ENCODE measurements at regions not wholly inside any gene's neighbourhood (a gene's known extent, or its start where the extent isn't known, plus 50 kb on each side); places are given as distances from the start of the nearest gene placed in this dataset.
A peak's percentile ranks its signal among the peaks of the same experiment; 100 is the strongest.

DNA sequence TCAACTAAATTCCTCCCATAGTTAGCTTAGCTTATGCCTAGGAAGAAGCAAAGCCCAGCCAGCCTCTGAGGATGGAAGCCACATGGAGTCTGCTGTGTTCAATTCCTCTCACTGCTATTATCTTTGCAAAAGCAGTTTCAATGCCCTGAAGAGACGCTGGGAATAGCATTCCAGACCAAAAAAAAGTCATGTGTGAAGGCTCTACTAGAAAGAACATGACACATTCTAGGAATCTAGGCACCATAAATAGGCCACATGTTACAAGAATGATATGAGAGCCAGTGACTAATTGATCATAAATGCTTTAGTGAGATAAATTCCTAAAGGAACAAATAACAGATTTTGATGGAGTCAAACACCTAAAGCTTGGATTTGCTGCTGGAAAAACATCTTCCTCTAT is 800.8 kb downstream of the TUSC7 start:
- H4K91ac ChIP-seq (ENCODE audit: low read depth, low read length), result no peak overlapping the region
- H3K14ac ChIP-seq (ENCODE audit: low read length), result no peak overlapping the region
- WGBS (ENCODE audit: extremely low coverage, insufficient coverage, insufficient read length), result no CpG with 5 or more reads among the region's 1 CpG
- no peak overlapping the region for H3K23ac ChIP-seq (ENCODE audit: low read length)
- no peaks in the 10 kb centered on the region for H3K27me3 ChIP-seq (ENCODE audit: insufficient read depth, low read length)
- no peaks in the 10 kb centered on the region for H3K79me1 ChIP-seq (ENCODE audit: low read length)
- no peaks in the 10 kb centered on the region for H3K9me3 ChIP-seq (ENCODE audit: insufficient read depth, low read depth, low read length)
- no peak overlapping the region for H2BK5ac ChIP-seq (ENCODE audit: low read depth, low read length, poor library complexity)
- no peak overlapping the region for H3K18ac ChIP-seq (ENCODE audit: low read length)
- H3K9ac ChIP-seq (ENCODE audit: low read length), result no peak overlapping the region
- no peak overlapping the region for H3K4me2 ChIP-seq (ENCODE audit: low read length)
- H4K12ac ChIP-seq (ENCODE audit: low read depth, low read length), result no peak overlapping the region
- H2BK120ac ChIP-seq (ENCODE audit: insufficient read depth, low read length, poor library complexity), result no peak overlapping the region
- H3K4me3 ChIP-seq (ENCODE audit: low read depth, low read length), result no peak overlapping the region
- no peak overlapping the region for H4K8ac ChIP-seq (ENCODE audit: low read depth, low read length)
- H3K27ac ChIP-seq (ENCODE audit: low read depth, low read length), result no peak overlapping the region
- peak; percentile 15 to 45 for DNase-seq
- no peak overlapping the region for H3K4ac ChIP-seq (ENCODE audit: low read depth, low read length)
- no peak overlapping the region for H2AFZ ChIP-seq (ENCODE audit: insufficient read depth, low read length, poor library complexity)
- H2AK5ac ChIP-seq (ENCODE audit: low read length), result no peak overlapping the region
- no peaks in the 10 kb centered on the region for H3K79me2 ChIP-seq (ENCODE audit: control insufficient read depth, insufficient read depth, low read length, poor library complexity)
- H3K36me3 ChIP-seq (ENCODE audit: control insufficient read depth in 1 of 2, insufficient read depth in 2 of 2, low read length in 2 of 2), result no peaks in the 10 kb centered on the region
- no peaks in the 10 kb centered on the region for H3K4me1 ChIP-seq (ENCODE audit: control insufficient read depth in 1 of 2, insufficient read depth in 2 of 2, low read length in 2 of 2)
- no peak overlapping the region for H2BK12ac ChIP-seq (ENCODE audit: low read length)

DNA sequence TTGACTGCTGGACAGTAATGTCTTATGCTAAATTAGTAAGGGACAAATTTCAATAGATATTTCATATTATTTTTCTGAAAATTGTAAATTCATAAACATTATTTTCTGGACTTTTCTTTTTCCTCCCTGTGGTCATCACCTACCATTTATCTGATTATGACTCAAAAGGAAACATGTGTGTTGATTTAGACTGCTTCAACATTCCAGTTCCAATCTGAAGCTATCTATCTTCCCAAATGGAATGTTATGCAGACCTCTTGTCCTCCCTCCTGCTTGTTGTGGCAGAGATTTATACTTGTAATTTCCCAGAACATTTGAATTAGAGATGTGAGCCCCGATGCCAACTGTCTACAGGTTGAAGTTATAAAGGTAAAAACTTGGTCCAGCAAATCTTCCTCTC is 803.4 kb downstream of the TUSC7 start:
- Histone ChIP-seq H3K4ac (ENCODE audit: low read depth, low read length) (no peak overlapping the region), H3K27me3 (ENCODE audit: insufficient read depth, low read length) (no peaks in the 10 kb centered on the region), H3K9ac (ENCODE audit: low read length) (no peak overlapping the region), H3K18ac (ENCODE audit: low read length) (no peak overlapping the region), H4K91ac (ENCODE audit: low read depth, low read length) (no peak overlapping the region), H3K4me1 (ENCODE audit: control insufficient read depth in 1 of 2, insufficient read depth in 2 of 2, low read length in 2 of 2) (no peaks in the 10 kb centered on the region), H4K8ac (ENCODE audit: low read depth, low read length) (no peak overlapping the region), H2BK12ac (ENCODE audit: low read length) (no peak overlapping the region), H2BK120ac (ENCODE audit: insufficient read depth, low read length, poor library complexity) (no peak overlapping the region), H3K23ac (ENCODE audit: low read length) (no peak overlapping the region), H3K27ac (ENCODE audit: low read depth, low read length) (no peak overlapping the region), H2BK5ac (ENCODE audit: low read depth, low read length, poor library complexity) (no peak overlapping the region), H3K14ac (ENCODE audit: low read length) (no peak overlapping the region), H2AK5ac (ENCODE audit: low read length) (no peak overlapping the region), H3K36me3 (ENCODE audit: control insufficient read depth in 1 of 2, insufficient read depth in 2 of 2, low read length in 2 of 2) (no peaks in the 10 kb centered on the region), H3K4me3 (ENCODE audit: low read depth, low read length) (no peak overlapping the region), H2AFZ (ENCODE audit: insufficient read depth, low read length, poor library complexity) (no peak overlapping the region), H4K12ac (ENCODE audit: low read depth, low read length) (no peak overlapping the region), H3K9me3 (ENCODE audit: insufficient read depth, low read depth, low read length) (no peaks in the 10 kb centered on the region), H3K79me1 (ENCODE audit: low read length) (no peaks in the 10 kb centered on the region), H3K79me2 (ENCODE audit: control insufficient read depth, insufficient read depth, low read length, poor library complexity) (no peaks in the 10 kb centered on the region), H3K4me2 (ENCODE audit: low read length) (no peak overlapping the region)
- no peak for DNase-seq
- no CpG with 5 or more reads among the region's 1 CpG for WGBS (ENCODE audit: extremely low coverage, insufficient coverage, insufficient read length)

DNA sequence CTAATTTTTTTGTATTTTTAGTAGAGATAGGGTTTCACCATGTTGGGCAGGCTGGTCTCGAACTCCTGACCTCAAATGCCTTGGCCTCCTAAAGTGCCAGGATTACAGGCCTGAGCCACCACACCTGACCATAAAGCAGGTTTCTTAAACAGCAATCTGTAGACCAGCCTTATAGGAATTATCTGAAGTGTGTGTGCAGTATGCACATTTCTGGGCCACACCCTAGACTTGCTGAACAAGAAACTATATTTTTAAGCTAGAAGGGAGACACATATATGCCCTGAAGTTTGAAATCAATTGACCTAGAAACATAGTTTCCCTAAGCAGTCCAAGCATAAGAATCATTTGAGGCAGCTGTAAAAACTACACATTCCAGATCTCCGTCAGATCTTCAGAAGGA is 805.7 kb downstream of the TUSC7 start:
- no peak overlapping the region for H2BK120ac ChIP-seq (ENCODE audit: insufficient read depth, low read length, poor library complexity)
- peak in 1 of 2 donors; percentile 21 for DNase-seq
- no peak overlapping the region for H3K18ac ChIP-seq (ENCODE audit: low read length)
- no peak overlapping the region for H3K27ac ChIP-seq (ENCODE audit: low read depth, low read length)
- H3K79me2 ChIP-seq (ENCODE audit: control insufficient read depth, insufficient read depth, low read length, poor library complexity), result no peaks in the 10 kb centered on the region
- no CpG with 5 or more reads among the region's 2 CpGs for WGBS (ENCODE audit: extremely low coverage, insufficient coverage, insufficient read length)
- no peak overlapping the region for H4K8ac ChIP-seq (ENCODE audit: low read depth, low read length)
- no peaks in the 10 kb centered on the region for H3K27me3 ChIP-seq (ENCODE audit: insufficient read depth, low read length)
- no peaks in the 10 kb centered on the region for H3K36me3 ChIP-seq (ENCODE audit: control insufficient read depth in 1 of 2, insufficient read depth in 2 of 2, low read length in 2 of 2)
- H3K9me3 ChIP-seq (ENCODE audit: insufficient read depth, low read depth, low read length), result no peaks in the 10 kb centered on the region
- H3K23ac ChIP-seq (ENCODE audit: low read length), result no peak overlapping the region
- no peak overlapping the region for H4K12ac ChIP-seq (ENCODE audit: low read depth, low read length)
- no peak overlapping the region for H2BK5ac ChIP-seq (ENCODE audit: low read depth, low read length, poor library complexity)
- no peak overlapping the region for H2AK5ac ChIP-seq (ENCODE audit: low read length)
- no peak overlapping the region for H3K4me2 ChIP-seq (ENCODE audit: low read length)
- H3K79me1 ChIP-seq (ENCODE audit: low read length), result no peaks in the 10 kb centered on the region
- no peak overlapping the region for H2AFZ ChIP-seq (ENCODE audit: insufficient read depth, low read length, poor library complexity)
- no peak overlapping the region for H3K4ac ChIP-seq (ENCODE audit: low read depth, low read length)
- H3K4me1 ChIP-seq (ENCODE audit: control insufficient read depth in 1 of 2, insufficient read depth in 2 of 2, low read length in 2 of 2), result no peaks in the 10 kb centered on the region
- no peak overlapping the region for H2BK12ac ChIP-seq (ENCODE audit: low read length)
- H3K4me3 ChIP-seq (ENCODE audit: low read depth, low read length), result no peak overlapping the region
- no peak overlapping the region for H3K9ac ChIP-seq (ENCODE audit: low read length)
- H4K91ac ChIP-seq (ENCODE audit: low read depth, low read length), result no peak overlapping the region
- H3K14ac ChIP-seq (ENCODE audit: low read length), result no peak overlapping the region

DNA sequence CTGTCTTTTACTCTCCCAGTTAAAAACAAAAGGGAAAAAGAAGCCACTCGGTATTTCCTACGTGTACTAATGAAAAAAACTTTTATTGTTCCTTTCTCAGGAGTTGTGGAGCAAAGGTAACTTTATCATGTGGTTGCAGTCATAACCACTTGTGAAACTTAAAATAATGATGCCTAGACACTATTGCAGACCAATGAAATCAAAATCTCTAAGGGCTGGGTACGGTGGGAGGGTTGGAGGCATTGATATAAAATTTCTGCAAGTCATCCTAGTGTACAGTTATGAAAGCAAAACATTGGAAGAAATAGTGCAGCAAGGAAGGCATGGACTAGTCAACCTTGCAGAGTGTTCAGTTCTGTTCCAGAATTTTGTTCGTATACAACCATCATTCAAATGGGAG is 808.8 kb downstream of the TUSC7 start:
- Histone ChIP-seq H3K9ac (ENCODE audit: low read length) (no peak overlapping the region), H3K79me2 (ENCODE audit: control insufficient read depth, insufficient read depth, low read length, poor library complexity) (no peaks in the 10 kb centered on the region), H4K8ac (ENCODE audit: low read depth, low read length) (no peak overlapping the region), H3K36me3 (ENCODE audit: control insufficient read depth in 1 of 2, insufficient read depth in 2 of 2, low read length in 2 of 2) (no peaks in the 10 kb centered on the region), H3K4me1 (ENCODE audit: control insufficient read depth in 1 of 2, insufficient read depth in 2 of 2, low read length in 2 of 2) (no peaks in the 10 kb centered on the region), H3K27me3 (ENCODE audit: insufficient read depth, low read length) (no peaks in the 10 kb centered on the region), H2BK12ac (ENCODE audit: low read length) (no peak overlapping the region), H2AK5ac (ENCODE audit: low read length) (no peak overlapping the region), H3K27ac (ENCODE audit: low read depth, low read length) (no peak overlapping the region), H3K23ac (ENCODE audit: low read length) (no peak overlapping the region), H2BK120ac (ENCODE audit: insufficient read depth, low read length, poor library complexity) (no peak overlapping the region), H3K79me1 (ENCODE audit: low read length) (no peaks in the 10 kb centered on the region), H3K4ac (ENCODE audit: low read depth, low read length) (no peak overlapping the region), H4K12ac (ENCODE audit: low read depth, low read length) (no peak overlapping the region), H3K9me3 (ENCODE audit: insufficient read depth, low read depth, low read length) (no peaks in the 10 kb centered on the region), H2AFZ (ENCODE audit: insufficient read depth, low read length, poor library complexity) (no peak overlapping the region), H3K14ac (ENCODE audit: low read length) (no peak overlapping the region), H3K18ac (ENCODE audit: low read length) (no peak overlapping the region), H2BK5ac (ENCODE audit: low read depth, low read length, poor library complexity) (no peak overlapping the region), H3K4me2 (ENCODE audit: low read length) (no peak overlapping the region), H3K4me3 (ENCODE audit: low read depth, low read length) (no peak overlapping the region), H4K91ac (ENCODE audit: low read depth, low read length) (no peak overlapping the region)
- no peak for DNase-seq
- no CpG with 5 or more reads among the region's 4 CpGs for WGBS (ENCODE audit: extremely low coverage, insufficient coverage, insufficient read length)

Data from trophoblast cell (in vitro differentiated cells and primary cell).